ENCODE measurements at regions not wholly inside any gene's neighbourhood (a gene's known extent, or its start where the extent isn't known, plus 50 kb on each side); places are given as distances from the start of the nearest gene placed in this dataset.

- no peak for TF ChIP-seq SMARCC2 (IDR thresholded peaks at IDR 0.05)
- TF ChIP-seq MYC (CRISPR knock-in tag; IDR thresholded peaks at IDR 0.05; ENCODE audit: borderline replicate concordance), result no peak
- TF ChIP-seq ZNF572 (CRISPR knock-in tag; IDR thresholded peaks at IDR 0.05), result no peak
- no peak for TF ChIP-seq TCF12 (IDR thresholded peaks at IDR 0.05)
- TF ChIP-seq TCF12 (CRISPR knock-in tag; IDR thresholded peaks at IDR 0.05), result no peak
- TF ChIP-seq CTCF (CRISPR knock-in tag; IDR thresholded peaks at IDR 0.05), result no peak
- no peak for TF ChIP-seq HCFC1 (IDR thresholded peaks at IDR 0.05; ENCODE audit: low read depth, low read length)
- TF ChIP-seq ZBTB26 (CRISPR knock-in tag; IDR thresholded peaks at IDR 0.05; ENCODE audit: borderline replicate concordance), result no peak
- no peak for TF ChIP-seq PHF8 (CRISPR knock-in tag; IDR thresholded peaks at IDR 0.05)
Observed at GRCh38 chr20:11502671-11503070, 415.0 kb upstream of the BTBD3 start.
